Cardiac muscle cell (in vitro differentiated cells and primary cell): ENCODE measurements at regions not wholly inside any gene's neighbourhood (a gene's known extent, or its start where the extent isn't known, plus 50 kb on each side); places are given as distances from the start of the nearest gene placed in this dataset.

Source experiments
- DNase-seq, 2 donors: peaks; one replicate each; pipeline versions ENCODE4 v3.0.0 to v3.0.0-alpha.2; 2010 to 2017; ENCODE audit warnings: low read depth in 1 of 2, low spot score in 1 of 2
- H3K27ac ChIP-seq: fragments of 200-600 bp; sonication (generic); 2 replicates; pipeline ENCODE4 v1.5.1; 2016
- H3K27me3 ChIP-seq: fragments of 200-600 bp; sonication (generic); 2 replicates; pipeline ENCODE4 v1.6.0; 2016; ENCODE audit warnings: control low read depth
- H3K36me3 ChIP-seq: fragments of 200-600 bp; sonication (generic); 2 replicates; pipeline ENCODE4 v1.5.1; 2016; ENCODE audit warnings: control low read depth
- H3K4me1 ChIP-seq: fragments of 200-600 bp; sonication (generic); 2 replicates; pipeline ENCODE4 v1.8.1; 2017; ENCODE audit warnings: low read depth, mild to moderate bottlenecking, mixed run types
- H3K4me3 ChIP-seq: fragments of 200-600 bp; sonication (generic); 2 replicates; pipeline ENCODE4 v1.5.1; 2016; ENCODE audit warnings: mild to moderate bottlenecking
- H3K9me3 ChIP-seq: fragments of 200-600 bp; sonication (generic); 2 replicates; pipeline ENCODE4 v1.5.1; 2017; ENCODE audit warnings: low read depth, mild to moderate bottlenecking, control low read depth
- CTCF ChIP-seq: IDR thresholded peaks from 2 replicates; pipeline ENCODE4 v1.5.1; 2012; ENCODE audit warnings: low read depth, mild to moderate bottlenecking, low read length

GRCh38 chr12:13270817-13271216, 74.3 kb downstream of the EMP1 start:
- H3K4me3 ChIP-seq = no peak overlapping the region
- no peak for DNase-seq
- TF ChIP-seq CTCF = no peak
- H3K27me3 ChIP-seq = peaks cover 3% of the 10 kb centered on the region
- no peak overlapping the region for H3K27ac ChIP-seq
- H3K9me3 ChIP-seq = no peaks in the 10 kb centered on the region
- no peaks in the 10 kb centered on the region for H3K36me3 ChIP-seq
- no peaks in the 10 kb centered on the region for H3K4me1 ChIP-seq
